Gastrocnemius medialis (tissue), 4 donors: ENCODE measurements at regions not wholly inside any gene's neighbourhood (a gene's known extent, or its start where the extent isn't known, plus 50 kb on each side); places are given as distances from the start of the nearest gene placed in this dataset.

ENCODE experiments used
- ATAC-seq, 2 donors: fragments of 150-250 bp; one replicate each; pipeline ENCODE4 v1.9.1; 2016
- DNase-seq, 2 donors: peaks; one replicate each; pipeline ENCODE4 v3.0.0-alpha.2; 2019
- H3K27ac ChIP-seq, 4 donors: fragments of 200-600 bp; sonication (generic); 1 replicate in 1 of 4; 2 replicates in 3 of 4; pipeline ENCODE4 v1.5.1; 2016 to 2018; ENCODE audit warnings: mild to moderate bottlenecking in 2 of 4, moderate library complexity in 1 of 4
- H3K27me3 ChIP-seq, 3 donors: fragments of 200-600 bp; sonication (generic) in 2 of 3; 1 replicate in 1 of 3; 2 replicates in 2 of 3; pipeline versions ENCODE4 v1.5.1 to v1.6.0; 2016 to 2019; ENCODE audit warnings: mild to moderate bottlenecking in 1 of 3, moderate library complexity in 1 of 3
- H3K36me3 ChIP-seq, 2 donors: fragments of 200-600 bp; sonication (generic) in 1 of 2; one replicate each; pipeline ENCODE4 v1.5.1; 2017 to 2018
- H3K4me1 ChIP-seq, 2 donors: fragments of 200-600 bp; sonication (generic) in 1 of 2; one replicate each; pipeline ENCODE4 v1.5.1; 2016 to 2017; ENCODE audit warnings: mild to moderate bottlenecking in 2 of 2
- H3K4me3 ChIP-seq, 4 donors: fragments of 200-600 bp; sonication (generic) in 3 of 4; 1 replicate in 1 of 4; 2 replicates in 3 of 4; pipeline ENCODE4 v1.5.1; 2016 to 2019; ENCODE audit warnings: mild to moderate bottlenecking in 2 of 4
- H3K9me3 ChIP-seq, 3 donors: fragments of 200-600 bp; sonication (generic) in 2 of 3; 1 replicate in 1 of 3; 2 replicates in 2 of 3; pipeline ENCODE4 v1.5.1; 2016 to 2019
- CTCF ChIP-seq, 5 experiments: fragments of 450-650 bp in 3 of 5; fragments of 200-600 bp in 2 of 5; sonication (generic) in 2 of 5; IDR thresholded peaks in 4 of 5; conservative IDR thresholded peaks in 1 of 5; 1 replicate in 4 of 5; 2 replicates in 1 of 5; pipeline ENCODE4 v1.5.1; 2016 to 2019; ENCODE audit warnings: antibody characterized with exemption in 5 of 5, mild to moderate bottlenecking in 3 of 5, moderate library complexity in 3 of 5
- POLR2A ChIP-seq, 2 donors: fragments of 450-650 bp; IDR thresholded peaks; one replicate each; pipeline ENCODE4 v1.6.1; 2017; ENCODE audit warnings: antibody characterized with exemption in 2 of 2, mild to moderate bottlenecking in 2 of 2, moderate library complexity in 2 of 2
- in situ Hi-C, 4 donors: fragments of 200-750 bp; cut with MboI; loops; one replicate each; pipeline versions ENCODE4 v1.15.0 to v1.8.0; 2017; ENCODE audit warnings: low sequenced_read_pairs in 4 of 4
- intact Hi-C: fragments of 100-400 bp; cut with DNase I; formaldehyde crosslinking; loops from one replicate; pipeline ENCODE4 v1.15.1; 2023; ENCODE audit warnings: low total_unique reads

- no peak for TF ChIP-seq POLR2A (IDR thresholded peaks at IDR 0.05)
- no peak for TF ChIP-seq CTCF (IDR thresholded peaks at IDR 0.05 in 4 of 5, conservative IDR thresholded peaks at IDR 0.05 in 1 of 5)
- DNase-seq (no peak), ATAC-seq (no peak)
- H3K27me3 ChIP-seq, result peaks cover 0 to 11% (median 2%) of the 10 kb centered on the region in 3 donors
- no peaks in the 10 kb centered on the region for H3K36me3 ChIP-seq
- H3K27ac ChIP-seq, result no peak overlapping the region
- no peak overlapping the region for H3K4me3 ChIP-seq
- no peaks in the 10 kb centered on the region for H3K9me3 ChIP-seq
- no peaks in the 10 kb centered on the region for H3K4me1 ChIP-seq
- intact Hi-C loops (no loop called here), in situ Hi-C loops (no loop called here)
These were observed 68.2 kb upstream of the OLFM1 start for GRCh38 chr9:135019224-135019623.

- peaks cover 0 to 7% (median 2%) of the 10 kb centered on the region in 3 donors for H3K27me3 ChIP-seq
- no peak overlapping the region for H3K4me3 ChIP-seq
- no peaks in the 10 kb centered on the region for H3K36me3 ChIP-seq
- in situ Hi-C loops (no loop called here), intact Hi-C loops (no loop called here)
- H3K9me3 ChIP-seq, result no peaks in the 10 kb centered on the region
- no peaks in the 10 kb centered on the region for H3K4me1 ChIP-seq
- no peak for DNase-seq
- ATAC-seq, result no peak
- no peak overlapping the region for H3K27ac ChIP-seq
- TF ChIP-seq CTCF (IDR thresholded peaks at IDR 0.05 in 4 of 5, conservative IDR thresholded peaks at IDR 0.05 in 1 of 5) (no peak), POLR2A (IDR thresholded peaks at IDR 0.05) (no peak)
These were observed 66.7 kb upstream of the OLFM1 start for GRCh38 chr9:135020481-135021392.

- Histone ChIP-seq H3K4me3 (no peak overlapping the region), H3K27ac (no peak overlapping the region), H3K9me3 (no peaks in the 10 kb centered on the region), H3K4me1 (no peaks in the 10 kb centered on the region), H3K27me3 (peaks cover 0 to 3% (median 1%) of the 10 kb centered on the region in 3 donors), H3K36me3 (no peaks in the 10 kb centered on the region)
- in situ Hi-C loops (no loop called here), intact Hi-C loops (no loop called here)
- no peak for DNase-seq
- TF ChIP-seq POLR2A (IDR thresholded peaks at IDR 0.05) (no peak), CTCF (IDR thresholded peaks at IDR 0.05 in 4 of 5, conservative IDR thresholded peaks at IDR 0.05 in 1 of 5) (no peak)
- no peak for ATAC-seq
These were observed 66.1 kb upstream of the OLFM1 start for GRCh38 chr9:135021393-135021789.

- in situ Hi-C loops (no loop called here), intact Hi-C loops (no loop called here)
- DNase-seq (no peak), ATAC-seq (no peak)
- Histone ChIP-seq H3K36me3 (no peaks in the 10 kb centered on the region), H3K27ac (no peak overlapping the region), H3K4me1 (no peaks in the 10 kb centered on the region), H3K27me3 (peaks cover 0 to 8% (median 0%) of the 10 kb centered on the region in 3 donors), H3K9me3 (no peaks in the 10 kb centered on the region), H3K4me3 (no peak overlapping the region)
- TF ChIP-seq CTCF (IDR thresholded peaks at IDR 0.05 in 4 of 5, conservative IDR thresholded peaks at IDR 0.05 in 1 of 5) (no peak), POLR2A (IDR thresholded peaks at IDR 0.05) (no peak)
These were observed 65.1 kb upstream of the OLFM1 start for GRCh38 chr9:135022191-135022870.
